GM10266 (cell line): ENCODE measurements at regions not wholly inside any gene's neighbourhood (a gene's known extent, or its start where the extent isn't known, plus 50 kb on each side); places are given as distances from the start of the nearest gene placed in this dataset.

Source experiments
- DNase-seq: peaks from one replicate; pipeline ENCODE4 v3.0.0; 2012; ENCODE audit errors: extremely low spot score
- TF ChIP-seq, protein P1 (sequence below): IDR thresholded peaks from 2 replicates; pipeline ENCODE4 v1.5.1; 2012; ENCODE audit warnings: mild to moderate bottlenecking, low read depth; ENCODE audit not compliant: control insufficient read depth, insufficient read depth; ENCODE audit errors: missing control alignments

DNA sequence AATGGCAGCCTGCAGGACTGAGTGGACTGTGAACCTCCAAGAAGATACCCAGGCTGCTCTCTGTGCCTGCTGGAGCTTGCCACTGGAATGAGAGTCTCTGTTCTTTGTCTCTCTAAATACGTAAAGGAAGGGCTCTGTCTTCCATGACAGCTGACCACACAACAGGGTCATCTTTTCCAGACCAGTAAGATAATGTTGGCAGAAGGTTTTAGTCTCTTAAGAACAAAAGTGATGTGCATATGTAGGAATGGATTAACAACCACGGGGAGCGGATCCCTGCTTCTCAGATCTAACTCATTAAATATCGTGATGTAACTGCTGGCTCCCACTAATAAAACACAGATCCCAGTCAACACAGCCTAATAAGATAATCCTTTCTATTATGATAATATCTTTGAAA lies 67.5 kb downstream of the MAP10 start:
- TF ChIP-seq, protein P1, sequence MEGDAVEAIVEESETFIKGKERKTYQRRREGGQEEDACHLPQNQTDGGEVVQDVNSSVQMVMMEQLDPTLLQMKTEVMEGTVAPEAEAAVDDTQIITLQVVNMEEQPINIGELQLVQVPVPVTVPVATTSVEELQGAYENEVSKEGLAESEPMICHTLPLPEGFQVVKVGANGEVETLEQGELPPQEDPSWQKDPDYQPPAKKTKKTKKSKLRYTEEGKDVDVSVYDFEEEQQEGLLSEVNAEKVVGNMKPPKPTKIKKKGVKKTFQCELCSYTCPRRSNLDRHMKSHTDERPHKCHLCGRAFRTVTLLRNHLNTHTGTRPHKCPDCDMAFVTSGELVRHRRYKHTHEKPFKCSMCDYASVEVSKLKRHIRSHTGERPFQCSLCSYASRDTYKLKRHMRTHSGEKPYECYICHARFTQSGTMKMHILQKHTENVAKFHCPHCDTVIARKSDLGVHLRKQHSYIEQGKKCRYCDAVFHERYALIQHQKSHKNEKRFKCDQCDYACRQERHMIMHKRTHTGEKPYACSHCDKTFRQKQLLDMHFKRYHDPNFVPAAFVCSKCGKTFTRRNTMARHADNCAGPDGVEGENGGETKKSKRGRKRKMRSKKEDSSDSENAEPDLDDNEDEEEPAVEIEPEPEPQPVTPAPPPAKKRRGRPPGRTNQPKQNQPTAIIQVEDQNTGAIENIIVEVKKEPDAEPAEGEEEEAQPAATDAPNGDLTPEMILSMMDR, result no peak
- no peak for DNase-seq

DNA sequence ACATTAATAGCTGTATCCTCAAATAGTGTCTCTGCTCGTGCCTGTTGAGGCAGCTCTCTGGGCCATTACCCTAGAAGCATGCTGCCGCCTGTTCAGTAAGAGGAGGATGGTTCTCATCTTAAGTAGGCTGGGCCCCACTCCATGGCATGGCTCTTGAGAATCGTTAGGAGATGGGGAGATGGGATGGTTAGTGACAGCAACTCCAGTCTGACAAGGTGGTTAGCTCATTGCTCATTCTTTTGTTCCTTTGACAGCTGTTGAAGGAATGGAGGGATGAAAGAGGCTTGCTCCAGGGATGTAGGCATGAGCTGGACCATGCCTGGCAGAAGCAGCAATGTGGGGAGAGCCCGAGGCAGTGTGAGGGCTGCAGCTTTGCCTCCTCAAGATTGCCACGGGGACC lies 68.2 kb downstream of the MAP10 start:
- TF ChIP-seq, protein P1, result no peak
- no peak for DNase-seq

DNA sequence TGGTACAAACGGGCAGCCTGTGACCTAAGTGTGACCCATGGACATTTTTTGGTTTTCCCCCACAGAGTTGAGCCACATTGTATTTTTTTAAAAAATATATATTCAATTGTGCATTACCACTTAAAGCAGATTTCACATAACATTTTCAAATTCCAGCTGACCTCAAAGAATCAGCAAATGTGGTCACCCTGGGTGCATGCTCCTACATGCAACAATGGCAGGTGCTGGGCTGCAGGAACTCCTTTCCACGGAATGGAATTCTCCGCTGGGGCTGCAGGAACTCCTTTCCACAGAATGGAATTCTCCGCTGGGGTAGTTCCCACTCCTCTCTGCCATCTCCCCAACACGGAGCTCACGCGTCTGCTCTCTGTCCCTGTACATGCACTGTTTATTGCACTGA lies 68.7 kb downstream of the MAP10 start:
- no peak for DNase-seq
- TF ChIP-seq, protein P1, result no peak

DNA sequence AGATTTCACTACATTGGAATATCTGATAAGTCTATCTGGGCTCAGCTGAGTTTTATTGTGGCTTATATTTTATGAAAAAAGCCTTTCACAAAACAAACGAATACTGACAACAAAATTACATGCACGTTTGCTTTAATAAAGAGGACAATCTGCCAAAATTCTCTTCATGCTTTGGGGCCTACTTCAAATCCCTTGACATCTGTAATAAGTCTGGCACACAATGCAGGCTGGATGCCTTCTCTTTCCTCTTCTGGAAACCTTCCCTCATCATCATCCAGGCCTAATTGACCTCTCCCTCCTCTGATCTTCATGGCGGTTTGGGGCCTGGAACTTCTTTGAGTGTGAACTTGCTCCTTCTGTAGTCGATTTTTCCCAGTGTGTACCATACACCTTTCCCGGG lies 70.3 kb downstream of the MAP10 start:
- TF ChIP-seq, protein P1, result no peak
- DNase-seq, result no peak

DNA sequence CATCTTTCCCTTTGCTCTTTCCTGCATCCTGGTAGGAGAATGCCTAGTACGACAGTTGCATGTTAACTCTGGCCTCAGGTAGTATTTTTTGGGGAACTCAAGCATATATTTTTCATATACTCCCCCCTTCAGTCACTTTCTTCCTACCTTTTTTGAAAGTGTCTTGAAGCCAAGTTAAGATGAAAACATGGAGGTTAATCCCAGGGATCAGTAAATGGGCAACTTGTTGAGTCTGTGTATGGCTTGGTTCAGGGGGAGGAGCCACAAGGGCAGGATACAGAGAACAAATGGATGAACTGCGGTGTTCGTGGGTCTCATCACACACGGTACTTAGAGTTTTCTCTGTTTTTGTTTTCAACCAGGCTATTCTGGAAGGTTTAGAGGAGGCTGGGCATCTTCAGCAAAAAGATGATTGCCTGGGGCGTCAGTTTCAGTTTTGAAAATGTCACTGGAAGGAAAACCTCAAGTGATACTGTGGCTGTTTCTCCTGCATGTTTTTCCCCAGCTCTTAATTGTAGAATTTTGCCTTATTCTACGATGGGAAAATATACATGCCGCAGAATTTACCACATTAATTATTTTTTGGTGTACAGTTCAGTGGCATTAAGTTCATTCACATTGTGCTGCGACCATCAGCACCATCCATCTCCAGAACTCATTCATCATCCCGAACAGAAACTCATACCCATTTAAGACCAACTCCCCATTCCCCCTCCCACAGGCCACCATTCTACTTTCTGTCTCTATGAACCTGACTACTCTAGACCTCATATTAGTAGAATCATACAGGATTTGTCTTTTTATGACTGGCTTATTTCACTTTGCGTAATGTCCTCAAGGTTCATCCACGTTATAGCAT lies 71.5 kb downstream of the MAP10 start:
- TF ChIP-seq, protein P1, result no peak
- no peak for DNase-seq

DNA sequence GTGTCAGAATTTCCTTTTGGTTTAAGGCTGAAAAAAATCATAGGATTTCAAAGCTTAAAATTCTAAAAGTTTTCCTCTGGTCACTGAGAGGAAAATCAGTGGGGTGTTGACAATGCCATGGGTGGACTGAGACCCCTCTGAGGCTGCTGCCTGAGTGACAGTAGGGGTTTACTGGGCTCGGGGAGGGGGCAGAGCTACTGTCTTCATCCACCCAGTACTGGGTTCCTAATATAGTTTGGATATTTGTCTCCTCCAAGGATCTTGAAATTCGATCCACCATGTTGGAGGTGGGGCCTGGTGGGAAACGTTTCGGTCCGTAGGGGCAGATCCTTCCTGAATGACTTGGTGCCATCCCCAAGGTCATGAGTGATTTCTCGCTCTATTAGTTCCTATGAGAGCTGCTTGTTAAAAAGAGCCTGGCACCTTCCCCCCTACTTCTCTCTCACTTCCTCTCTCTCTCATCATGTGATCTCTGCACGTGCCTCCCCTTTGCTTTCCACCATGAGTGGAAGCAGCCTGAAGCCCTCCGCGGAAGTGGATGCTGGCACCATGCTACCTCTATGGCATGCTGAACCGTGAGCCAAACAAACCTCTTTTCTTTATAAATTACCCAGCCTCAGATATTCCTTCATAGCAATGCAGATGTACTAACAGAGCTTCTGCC lies 72.3 kb downstream of the MAP10 start:
- DNase-seq, result no peak
- TF ChIP-seq, protein P1, result no peak

DNA sequence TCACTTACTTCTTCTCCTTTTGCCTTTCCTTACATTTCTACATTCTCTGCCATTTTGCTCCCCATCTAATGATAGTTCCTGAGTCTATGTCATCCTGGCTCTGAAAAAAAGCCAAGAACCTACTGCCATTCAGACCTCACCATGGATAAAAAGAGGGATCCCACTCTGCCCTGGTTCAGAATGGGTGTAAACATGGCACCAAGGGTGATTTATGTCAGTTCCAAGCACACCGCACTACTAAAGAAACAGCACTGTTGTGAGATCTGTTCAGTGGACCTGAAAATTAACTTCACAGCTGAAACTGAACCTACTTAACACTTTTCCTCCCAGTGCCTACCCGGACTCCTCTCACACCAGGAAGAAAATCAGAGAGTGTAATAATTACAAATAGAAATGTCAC lies 72.3 kb upstream of the NTPCR start:
- DNase-seq, result no peak
- TF ChIP-seq, protein P1, result no peak
